Hematopoietic multipotent progenitor cell (in vitro differentiated cells): ENCODE measurements at regions not wholly inside any gene's neighbourhood (a gene's known extent, or its start where the extent isn't known, plus 50 kb on each side); places are given as distances from the start of the nearest gene placed in this dataset.
A peak's percentile ranks its signal among the peaks of the same experiment; 100 is the strongest.
"Not testable (repeated sequence)": the region's sequence is repeated elsewhere in the genome, so short reads cannot be mapped to it uniquely, and the experiment has no call there.

ENCODE experiments used
- DNase-seq, 3 donors: peaks; one replicate each; pipeline ENCODE4 v3.0.0-alpha.2; 2011 to 2015; ENCODE audit warnings: low read depth in 2 of 3, low spot score in 2 of 3

DNA sequence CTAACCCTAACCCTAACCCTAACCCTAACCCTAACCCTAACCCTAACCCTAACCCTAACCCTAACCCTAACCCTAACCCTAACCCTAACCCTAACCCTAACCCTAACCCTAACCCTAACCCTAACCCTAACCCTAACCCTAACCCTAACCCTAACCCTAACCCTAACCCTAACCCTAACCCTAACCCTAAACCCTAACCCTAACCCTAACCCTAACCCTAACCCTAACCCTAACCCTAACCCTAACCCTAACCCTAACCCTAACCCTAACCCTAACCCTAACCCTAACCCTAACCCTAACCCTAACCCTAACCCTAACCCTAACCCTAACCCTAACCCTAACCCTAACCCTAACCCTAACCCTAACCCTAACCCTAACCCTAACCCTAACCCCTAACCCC lies 80.6 kb upstream of the PLEKHG4B start:
- not testable (repeated sequence) for DNase-seq

DNA sequence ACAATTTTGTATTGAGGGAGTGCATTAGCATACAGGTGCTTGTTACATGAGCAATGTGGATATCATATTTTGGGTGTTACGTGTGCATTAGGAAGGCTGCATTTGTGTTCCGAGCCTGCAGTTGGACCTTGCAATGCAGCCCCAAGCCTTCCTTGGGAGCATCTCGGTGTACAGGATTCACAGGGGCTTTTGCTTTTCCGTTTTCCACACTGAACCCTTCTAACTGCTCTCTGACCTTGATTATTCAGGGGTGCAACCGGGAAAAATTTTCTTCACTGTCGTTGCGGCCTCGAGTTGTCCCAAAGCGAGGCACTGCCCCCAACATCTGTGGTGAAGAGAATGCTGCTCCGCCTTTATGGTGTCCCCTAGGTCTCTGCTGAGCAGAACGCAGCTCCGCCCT lies 80.1 kb upstream of the PLEKHG4B start:
- no peak for DNase-seq

DNA sequence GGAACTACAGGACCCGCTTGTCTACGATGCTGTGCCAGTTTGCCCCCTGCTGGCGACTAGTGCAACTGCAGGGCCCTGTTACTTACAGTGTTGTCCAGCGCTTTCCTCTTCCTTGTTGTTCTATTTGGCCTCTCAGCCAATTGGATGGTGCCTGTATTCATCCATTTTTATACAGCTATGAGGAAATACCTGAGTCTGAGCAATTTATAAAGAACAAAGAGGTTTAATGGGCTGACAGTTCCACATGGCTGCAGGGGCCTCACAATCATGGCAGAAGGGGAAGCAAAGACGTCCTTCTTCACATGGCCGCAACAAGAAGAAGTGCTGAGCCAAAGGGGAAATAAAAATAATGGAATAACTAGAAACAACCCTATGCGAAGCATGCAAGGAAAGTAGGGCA lies 78.7 kb upstream of the PLEKHG4B start:
- DNase-seq: no peak

DNA sequence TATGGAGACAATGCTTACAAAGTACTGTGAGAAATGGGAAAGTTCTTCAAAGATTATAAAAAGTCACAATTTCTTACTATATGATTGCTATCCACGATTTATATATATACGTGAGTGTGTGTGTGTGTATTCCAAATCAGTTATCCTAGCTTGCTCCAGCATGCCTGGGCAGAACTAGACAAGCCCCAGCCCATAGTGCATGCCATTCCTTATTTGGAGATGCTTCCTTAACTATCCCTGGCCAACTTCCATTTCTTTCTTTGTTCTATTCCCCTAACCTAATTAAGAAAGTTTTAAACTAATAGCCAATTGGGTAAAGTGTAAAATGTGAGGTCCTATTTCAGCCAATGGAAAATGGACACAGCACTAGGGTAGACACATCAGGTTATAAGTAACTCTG lies 77.3 kb upstream of the PLEKHG4B start:
- not testable (repeated sequence) for DNase-seq

DNA sequence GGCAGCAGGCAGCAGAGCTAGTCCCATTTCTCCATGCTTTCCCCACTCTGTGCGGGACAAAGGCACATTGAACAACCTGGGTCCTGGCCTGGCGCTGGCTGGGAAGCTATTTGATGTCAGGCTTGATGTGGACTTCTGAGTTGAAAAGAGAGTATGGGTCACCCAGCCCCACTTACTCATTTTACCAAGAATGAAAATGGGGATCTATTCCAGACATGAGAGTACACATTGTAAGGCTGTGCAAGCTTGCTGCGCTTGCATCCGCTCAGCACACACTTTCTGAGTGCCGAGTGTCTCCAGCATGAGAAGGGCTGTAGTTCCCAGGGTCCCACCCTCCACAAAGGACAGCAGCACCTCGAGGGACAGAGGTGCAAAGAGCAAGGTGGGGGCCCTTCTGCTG lies 71.7 kb upstream of the PLEKHG4B start:
- not testable (repeated sequence) for DNase-seq

DNA sequence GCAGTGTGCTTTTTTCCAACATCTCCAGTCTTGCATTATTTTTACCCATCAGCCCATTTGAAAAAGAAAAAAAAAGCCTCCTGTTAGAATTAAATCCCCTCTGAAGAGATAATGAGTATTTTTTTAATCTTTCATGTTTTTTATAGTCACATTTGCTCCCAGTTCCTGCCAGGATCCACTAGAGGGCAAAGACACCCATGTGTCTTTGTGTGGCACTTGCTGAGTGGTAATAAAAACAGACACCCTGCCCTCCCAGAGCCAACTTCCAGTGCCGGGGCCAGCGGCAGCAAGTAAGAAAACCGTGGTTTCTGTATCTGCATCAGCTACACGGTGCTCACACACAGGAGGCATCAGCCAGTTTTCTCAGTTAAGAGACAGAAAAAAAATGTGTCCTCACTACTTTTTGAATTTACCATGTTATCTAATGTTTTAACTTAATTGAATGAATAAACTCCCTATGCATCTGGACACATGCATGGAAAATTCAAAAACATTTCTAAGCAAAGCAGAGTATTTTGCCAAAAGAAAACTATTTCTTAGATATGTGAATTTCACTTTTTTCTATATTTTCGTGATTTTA lies 70.2 kb upstream of the PLEKHG4B start:
- peak in 1 of 3 donors; percentile 54 for DNase-seq

DNA sequence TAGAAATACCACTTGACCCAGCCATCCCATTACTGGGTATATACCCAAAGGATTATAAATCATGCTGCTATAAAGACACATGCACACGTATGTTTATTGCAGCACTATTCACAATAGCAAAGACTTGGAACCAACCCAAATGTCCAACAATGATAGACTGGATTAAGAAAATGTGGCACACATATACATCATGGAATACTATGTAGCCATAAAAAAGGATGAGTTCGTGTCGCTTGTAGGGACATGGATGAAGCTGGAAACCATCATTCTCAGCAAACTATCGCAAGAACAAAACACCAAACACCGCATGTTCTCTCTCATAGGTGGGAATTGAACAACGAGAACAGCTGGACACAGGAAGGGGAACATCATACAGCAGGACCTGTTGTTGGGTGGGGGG lies 68.1 kb upstream of the PLEKHG4B start:
- DNase-seq: not testable (repeated sequence)

DNA sequence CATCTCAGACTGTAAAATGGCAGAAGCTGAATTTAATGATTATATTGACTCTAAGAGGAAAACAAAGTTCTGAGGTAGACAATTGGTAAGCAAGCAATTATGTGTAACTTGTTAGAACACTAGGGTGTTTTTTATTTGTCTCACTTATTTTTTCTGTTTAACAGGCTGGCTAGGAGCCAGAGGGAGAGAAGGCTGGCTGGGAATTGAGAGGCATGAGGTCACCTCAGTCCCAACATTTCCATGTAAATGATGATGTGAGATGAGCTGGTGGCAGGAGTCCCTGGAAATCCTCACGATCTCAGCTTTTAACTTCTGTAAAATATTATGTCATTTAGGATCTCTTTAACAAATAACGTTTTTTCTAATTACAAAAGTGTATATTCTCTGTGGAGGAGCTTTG lies 66.9 kb upstream of the PLEKHG4B start:
- DNase-seq: not testable (repeated sequence)

DNA sequence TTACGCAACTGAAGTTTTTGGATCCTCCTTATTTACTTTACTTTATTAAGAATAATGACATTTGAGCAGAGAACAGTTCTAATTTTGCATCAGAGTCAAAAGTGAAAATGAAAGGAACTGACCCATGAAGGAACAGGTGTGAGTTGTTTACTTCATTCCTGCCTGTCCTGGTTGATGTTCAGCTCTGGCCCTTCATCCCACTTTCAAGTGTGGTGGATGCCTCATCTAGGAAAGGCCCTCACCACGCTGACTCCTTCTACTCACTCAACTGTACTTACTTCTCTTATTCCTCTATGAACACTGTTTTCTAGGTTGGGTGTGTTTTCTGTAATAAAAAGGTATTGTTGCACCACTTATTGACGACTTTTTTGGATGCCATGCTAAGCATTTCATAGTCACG lies 61.8 kb upstream of the PLEKHG4B start:
- DNase-seq: no peak

DNA sequence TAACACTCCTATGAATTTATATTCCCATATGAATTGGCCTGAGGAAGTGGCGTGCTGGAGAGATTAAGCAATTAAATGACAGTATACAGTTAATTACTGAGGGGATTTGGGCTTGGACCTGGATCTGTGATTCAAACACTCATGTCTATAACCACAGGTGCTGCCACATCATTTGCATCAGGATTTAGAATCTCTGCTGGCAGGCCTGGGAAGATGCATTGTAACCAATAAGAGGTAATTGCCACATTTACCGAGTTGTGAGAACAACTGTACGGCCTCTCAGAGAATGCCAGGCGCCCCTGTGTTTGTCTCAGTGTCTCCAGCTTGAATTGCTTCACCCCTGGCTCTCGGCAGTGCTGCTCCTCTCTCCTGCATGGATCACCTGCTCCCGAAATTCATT lies 61.4 kb upstream of the PLEKHG4B start:
- DNase-seq: not testable (repeated sequence)

DNA sequence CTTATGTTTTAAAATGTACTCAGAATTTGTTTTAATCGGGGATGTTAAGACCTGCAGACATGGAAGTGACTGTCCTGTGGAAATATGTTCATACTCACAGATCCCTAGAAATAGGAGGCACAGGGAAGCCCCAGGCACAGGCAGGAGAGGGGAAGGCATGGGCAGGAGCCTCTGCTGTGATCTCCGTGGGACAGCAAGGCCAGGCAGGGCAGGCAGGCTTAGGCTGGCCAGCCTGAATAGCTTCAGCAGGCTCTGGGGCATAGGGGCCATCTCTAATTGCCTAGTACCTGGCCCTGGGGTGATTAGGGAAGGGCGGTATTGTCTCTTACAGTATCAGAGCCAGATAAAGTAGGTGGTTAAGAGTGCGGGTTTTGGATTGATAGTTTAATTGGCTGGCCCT lies 59.8 kb upstream of the PLEKHG4B start:
- DNase-seq: no peak

DNA sequence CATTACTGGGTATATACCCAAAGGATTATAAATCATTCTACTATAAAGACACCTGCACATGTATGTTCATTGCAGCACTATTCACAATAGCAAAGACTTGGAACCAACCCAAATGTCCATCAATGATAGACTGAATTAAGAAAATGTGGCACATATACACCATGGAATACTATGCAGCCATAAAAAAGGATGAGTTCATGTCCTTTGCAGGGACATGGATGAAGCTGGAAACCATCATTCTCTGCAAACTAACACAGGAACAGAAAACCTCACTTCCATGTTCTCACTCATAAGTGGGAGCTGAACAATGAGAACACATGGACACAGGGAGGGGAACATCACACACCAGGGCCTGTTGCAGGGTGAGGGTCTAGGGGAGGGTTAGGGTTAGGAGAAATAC lies 56.4 kb upstream of the PLEKHG4B start:
- not testable (repeated sequence) for DNase-seq

DNA sequence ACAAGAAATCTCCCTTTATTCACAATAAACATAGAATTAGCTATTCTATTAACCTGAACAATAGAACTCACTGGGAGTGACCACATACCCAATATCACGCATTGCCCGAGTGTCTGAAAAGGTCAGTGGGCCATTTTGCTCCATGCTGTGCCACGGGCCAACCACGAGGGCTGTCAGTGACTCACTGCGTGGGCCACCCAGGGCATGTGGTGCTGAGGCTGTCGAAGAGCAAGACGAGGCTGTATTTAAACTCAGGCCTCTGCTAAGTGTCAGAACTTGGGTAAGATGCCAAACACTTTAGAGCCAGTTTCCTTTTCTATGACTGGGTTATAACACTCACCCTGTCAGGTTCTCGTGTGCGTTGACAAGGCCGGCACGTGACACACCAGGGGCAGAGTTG lies 54.8 kb upstream of the PLEKHG4B start:
- not testable (repeated sequence) for DNase-seq

DNA sequence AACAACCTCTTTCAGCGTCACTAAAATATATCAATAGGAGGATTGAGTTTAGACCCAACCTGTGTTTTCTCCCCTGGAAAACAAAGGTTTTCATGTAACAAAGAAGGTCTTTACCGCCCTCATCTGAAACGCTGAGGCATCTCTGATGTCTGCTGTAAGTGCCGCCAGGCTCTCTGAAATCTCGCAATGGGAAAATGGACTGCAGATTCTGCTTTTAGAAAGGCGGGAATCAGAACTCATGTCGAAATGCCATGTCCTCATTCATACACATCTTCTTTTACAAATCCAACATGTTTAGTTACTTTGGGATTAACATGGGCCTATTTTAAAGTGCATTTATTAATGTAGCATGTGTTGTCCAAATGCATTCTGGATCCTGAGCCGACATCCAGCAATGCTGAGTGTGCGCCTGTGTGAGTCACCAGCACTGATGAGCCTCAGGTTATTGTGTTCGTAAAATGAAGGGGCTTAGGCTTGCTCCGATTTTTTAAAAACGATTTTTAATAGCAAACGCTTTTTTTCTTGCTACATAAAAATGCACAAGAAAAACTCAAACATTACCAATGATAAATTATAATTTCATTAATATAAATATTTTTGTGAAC lies 51.9 kb upstream of the PLEKHG4B start:
- DNase-seq: no peak
